Thyroid gland (tissue), 4 donors: ENCODE measurements at regions not wholly inside any gene's neighbourhood (a gene's known extent, or its start where the extent isn't known, plus 50 kb on each side); places are given as distances from the start of the nearest gene placed in this dataset.

Experiments
- POLR2A ChIP-seq, 2 donors: fragments of 450-650 bp; IDR thresholded peaks; one replicate each; pipeline ENCODE4 v1.6.1; 2017; ENCODE audit warnings: antibody characterized with exemption in 2 of 2, mild to moderate bottlenecking in 2 of 2, moderate library complexity in 1 of 2
- TF ChIP-seq, protein P1 (sequence below), 6 experiments: fragments of 200-600 bp in 3 of 6; fragments of 450-650 bp in 3 of 6; sonication (generic) in 3 of 6; IDR thresholded peaks; one replicate each; pipeline ENCODE4 v1.5.1; 2016 to 2019; ENCODE audit warnings: antibody characterized with exemption in 6 of 6, mild to moderate bottlenecking in 2 of 6, inconsistent platforms in 1 of 6, moderate library complexity in 1 of 6

DNA sequence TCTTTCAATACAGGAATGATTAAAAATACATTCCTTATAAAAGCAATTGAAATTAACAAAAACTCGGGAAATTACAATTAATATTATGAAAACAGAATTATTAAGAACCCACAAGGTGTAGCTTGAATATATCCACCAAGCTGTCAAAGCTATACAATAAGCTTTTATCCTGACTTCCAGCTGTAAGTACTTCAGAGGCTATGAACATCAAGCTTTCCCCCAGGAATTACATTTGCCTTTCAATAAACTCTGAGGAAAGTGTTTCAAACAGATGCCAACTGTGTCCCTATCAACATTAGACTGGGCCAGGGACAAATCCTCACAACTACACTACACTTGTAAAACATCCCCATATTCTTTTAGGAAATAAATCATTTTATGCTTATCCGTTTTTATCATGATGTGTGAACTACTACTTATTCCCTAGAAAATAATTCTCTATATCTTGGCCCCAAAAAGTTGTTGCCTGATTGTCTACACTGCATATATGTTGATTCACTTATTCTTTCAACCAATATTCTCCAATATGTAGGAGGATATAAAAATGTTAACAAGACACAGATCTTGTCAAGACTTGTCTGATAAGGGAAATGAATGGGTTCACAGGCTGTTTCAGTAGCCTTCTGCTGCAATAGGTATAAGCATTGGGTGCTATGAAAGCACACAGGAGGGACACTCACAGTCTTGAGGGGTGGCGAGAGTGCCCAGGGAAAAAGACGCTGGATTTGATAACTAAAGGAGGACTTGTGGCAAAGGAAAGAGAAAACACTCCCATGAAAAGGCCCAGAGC lies 494.1 kb downstream of the CENPC start:
- TF ChIP-seq, protein P1, sequence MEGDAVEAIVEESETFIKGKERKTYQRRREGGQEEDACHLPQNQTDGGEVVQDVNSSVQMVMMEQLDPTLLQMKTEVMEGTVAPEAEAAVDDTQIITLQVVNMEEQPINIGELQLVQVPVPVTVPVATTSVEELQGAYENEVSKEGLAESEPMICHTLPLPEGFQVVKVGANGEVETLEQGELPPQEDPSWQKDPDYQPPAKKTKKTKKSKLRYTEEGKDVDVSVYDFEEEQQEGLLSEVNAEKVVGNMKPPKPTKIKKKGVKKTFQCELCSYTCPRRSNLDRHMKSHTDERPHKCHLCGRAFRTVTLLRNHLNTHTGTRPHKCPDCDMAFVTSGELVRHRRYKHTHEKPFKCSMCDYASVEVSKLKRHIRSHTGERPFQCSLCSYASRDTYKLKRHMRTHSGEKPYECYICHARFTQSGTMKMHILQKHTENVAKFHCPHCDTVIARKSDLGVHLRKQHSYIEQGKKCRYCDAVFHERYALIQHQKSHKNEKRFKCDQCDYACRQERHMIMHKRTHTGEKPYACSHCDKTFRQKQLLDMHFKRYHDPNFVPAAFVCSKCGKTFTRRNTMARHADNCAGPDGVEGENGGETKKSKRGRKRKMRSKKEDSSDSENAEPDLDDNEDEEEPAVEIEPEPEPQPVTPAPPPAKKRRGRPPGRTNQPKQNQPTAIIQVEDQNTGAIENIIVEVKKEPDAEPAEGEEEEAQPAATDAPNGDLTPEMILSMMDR (IDR thresholded peaks at IDR 0.05): no peak
- TF ChIP-seq POLR2A (IDR thresholded peaks at IDR 0.05): no peak
